Activated CD4-positive, alpha-beta T cell treated with anti-CD3 and anti-CD28 coated beads, Interleukin-2, amount 10 ng/mL, durations not matched to agents 7 days and 5 days (primary cell): ENCODE measurements at regions not wholly inside any gene's neighbourhood (a gene's known extent, or its start where the extent isn't known, plus 50 kb on each side); places are given as distances from the start of the nearest gene placed in this dataset.
"Not testable (repeated sequence)": the region's sequence is repeated elsewhere in the genome, so short reads cannot be mapped to it uniquely, and the experiment has no call there.

Source experiments
- CTCF ChIA-PET: fragments of 350-600 bp; sonication (Branson Sonifier 250); formaldehyde crosslinking; loops from one replicate; lab custom pipeline; 2021; ENCODE audit warnings: antibody characterized with exemption; lab: Charles Lee
- POLR2A ChIA-PET: fragments of 350-600 bp; sonication (Branson Sonifier 250); formaldehyde crosslinking; loops from one replicate; lab custom pipeline; 2021; ENCODE audit warnings: antibody characterized with exemption; lab: Charles Lee
- DNase-seq: peaks from one replicate; pipeline ENCODE4 v3.0.0-alpha.2; 2020
- H3K27ac Mint-ChIP-seq: one replicate; pipeline ENCODE4 v1.8.0; 2021; ENCODE audit warnings: mild to moderate bottlenecking, moderate library complexity, mixed read lengths
- H3K27me3 Mint-ChIP-seq: one replicate; pipeline ENCODE4 v1.8.0; 2021; ENCODE audit warnings: mixed read lengths
- H3K36me3 Mint-ChIP-seq: one replicate; pipeline ENCODE4 v1.8.0; 2021; ENCODE audit warnings: low read depth, mixed read lengths
- H3K4me1 Mint-ChIP-seq: one replicate; pipeline ENCODE4 v1.8.0; 2021; ENCODE audit warnings: mixed read lengths
- H3K4me3 Mint-ChIP-seq: one replicate; pipeline ENCODE4 v1.8.0; 2021; ENCODE audit warnings: mild to moderate bottlenecking, moderate library complexity, mixed read lengths
- H3K9me3 Mint-ChIP-seq: one replicate; pipeline ENCODE4 v1.8.0; 2021; ENCODE audit warnings: mixed read lengths

DNA sequence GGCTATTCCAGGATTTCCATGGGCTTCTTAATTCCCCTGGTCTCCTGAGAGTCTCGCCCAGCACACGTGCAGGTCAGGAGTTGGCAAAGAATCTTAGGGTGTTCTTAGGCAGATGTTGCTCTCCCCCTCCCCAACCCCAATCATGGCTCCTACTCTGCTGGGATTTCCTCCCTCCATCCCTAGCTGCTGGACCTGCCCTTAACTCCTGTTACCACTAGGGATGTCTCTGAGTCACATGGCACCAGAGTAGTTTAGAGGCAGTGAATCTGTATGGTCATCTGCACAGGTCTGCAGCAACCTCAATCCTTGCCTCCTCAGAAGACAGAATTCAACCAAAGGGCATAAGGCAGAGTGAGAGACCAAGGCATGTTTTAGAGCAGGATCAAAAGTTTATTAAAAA is 51.8 kb upstream of the CHST3 start:
- H3K27ac Mint-ChIP-seq, result no peak overlapping the region
- POLR2A ChIA-PET, result no interaction called here
- no peak overlapping the region for H3K4me3 Mint-ChIP-seq
- H3K36me3 Mint-ChIP-seq, result no peaks in the 10 kb centered on the region
- peaks cover 8% of the 10 kb centered on the region for H3K4me1 Mint-ChIP-seq
- CTCF ChIA-PET, result no interaction called here
- peaks cover 9% of the 10 kb centered on the region for H3K9me3 Mint-ChIP-seq
- no peak for DNase-seq
- H3K27me3 Mint-ChIP-seq, result no peaks in the 10 kb centered on the region

DNA sequence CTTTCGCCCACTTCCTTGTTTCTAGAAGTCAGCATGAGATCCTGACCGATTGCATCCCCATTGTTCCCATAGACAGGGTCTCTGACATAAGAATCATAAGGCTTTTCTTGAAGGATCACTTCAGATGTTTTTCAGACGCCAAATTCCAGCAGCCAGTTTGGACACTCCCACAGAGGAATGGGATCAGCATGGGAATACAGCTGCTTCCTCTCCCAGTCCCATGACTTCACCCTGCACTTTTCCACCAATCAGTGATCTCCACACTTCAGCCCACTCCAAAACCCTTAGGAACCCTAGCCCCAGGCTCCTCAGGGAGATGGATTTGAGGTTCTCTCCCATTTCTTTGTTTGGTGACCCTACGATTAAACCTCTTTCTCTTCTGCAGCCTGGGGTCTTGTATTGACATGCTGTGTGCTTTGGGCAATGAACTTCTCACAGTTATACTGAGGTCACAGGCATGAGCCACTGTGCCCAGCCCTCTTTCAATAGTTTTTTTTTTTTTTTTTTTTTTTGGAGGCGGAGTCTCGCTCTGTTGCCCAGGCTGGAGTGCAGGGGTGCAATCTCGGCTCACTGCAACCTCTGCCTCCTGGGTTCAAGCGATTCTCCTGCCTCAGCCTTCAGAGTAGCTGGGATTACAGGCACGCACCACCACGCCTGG is 52.8 kb upstream of the CHST3 start:
- H3K27me3 Mint-ChIP-seq, result no peaks in the 10 kb centered on the region
- no peaks in the 10 kb centered on the region for H3K36me3 Mint-ChIP-seq
- H3K9me3 Mint-ChIP-seq, result peaks cover 6% of the 10 kb centered on the region
- ChIA-PET CTCF (no interaction called here), POLR2A (no interaction called here)
- no peak overlapping the region for H3K4me3 Mint-ChIP-seq
- peaks cover 8% of the 10 kb centered on the region for H3K4me1 Mint-ChIP-seq
- no peak for DNase-seq
- H3K27ac Mint-ChIP-seq, result no peak overlapping the region

DNA sequence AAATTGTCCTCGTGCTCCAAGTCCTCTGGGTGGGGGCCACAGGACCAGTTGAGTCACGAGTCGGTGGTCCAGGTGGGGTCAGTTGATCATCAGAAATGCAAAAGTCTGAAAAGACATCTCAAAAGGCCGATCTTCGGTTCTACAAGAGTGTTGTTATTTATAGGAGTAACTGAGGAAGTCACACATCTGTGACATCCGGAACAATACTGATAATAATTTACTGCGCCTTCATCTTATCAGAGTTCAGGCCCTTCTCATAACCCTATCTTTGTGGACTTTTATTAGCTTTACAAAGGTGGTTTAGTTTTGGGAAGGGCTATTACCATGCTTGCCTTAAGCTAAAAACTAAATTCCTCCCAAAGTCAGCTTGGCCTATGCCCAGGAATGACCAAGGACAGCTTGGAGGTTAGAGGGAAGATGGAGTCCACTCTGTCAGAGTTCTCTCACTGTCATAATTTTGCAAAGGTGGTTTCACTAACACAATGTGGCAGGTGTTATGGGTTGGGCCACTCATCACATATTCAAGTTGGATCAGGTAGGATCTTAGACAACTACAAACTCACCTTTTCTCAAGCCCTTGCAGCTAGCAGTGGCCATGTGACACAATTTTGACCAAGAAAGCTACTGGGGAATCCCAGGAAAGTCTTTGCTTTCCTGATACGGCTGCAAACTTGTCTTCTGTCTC is 54.7 kb upstream of the CHST3 start:
- H3K9me3 Mint-ChIP-seq, result peaks cover 3% of the 10 kb centered on the region
- peaks cover 8% of the 10 kb centered on the region for H3K4me1 Mint-ChIP-seq
- no peaks in the 10 kb centered on the region for H3K36me3 Mint-ChIP-seq
- no peak overlapping the region for H3K4me3 Mint-ChIP-seq
- no peaks in the 10 kb centered on the region for H3K27me3 Mint-ChIP-seq
- DNase-seq, result no peak
- CTCF ChIA-PET, result interaction anchor here (1.2 kb wide), 1 partner anchor 13 kb away, joined by 4 read pairs; no protein-coding TSS in a partner anchor
- POLR2A ChIA-PET, result no interaction called here
- no peak overlapping the region for H3K27ac Mint-ChIP-seq

DNA sequence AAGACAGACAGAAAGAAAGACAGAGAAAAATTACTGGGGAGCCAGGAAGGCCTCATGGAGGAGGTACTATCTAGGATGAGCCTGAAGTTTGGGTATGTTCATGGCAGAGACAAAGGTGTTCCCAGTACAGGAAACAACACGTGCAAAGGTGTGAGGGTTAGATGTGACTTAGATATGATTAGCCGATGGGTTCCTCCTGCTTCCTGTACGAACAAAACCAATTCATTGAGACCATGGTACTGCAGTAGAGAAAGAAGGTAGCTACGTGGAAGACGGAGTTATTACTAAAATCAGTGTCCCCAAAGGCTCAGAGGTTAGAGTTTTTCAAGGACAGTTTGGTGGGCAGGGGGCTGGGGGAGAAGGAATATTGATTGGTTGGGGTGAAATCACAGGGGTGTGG is 55.2 kb upstream of the CHST3 start:
- no peak overlapping the region for H3K4me3 Mint-ChIP-seq
- H3K36me3 Mint-ChIP-seq, result no peaks in the 10 kb centered on the region
- CTCF ChIA-PET, result interaction anchor here (1.2 kb wide), 1 partner anchor 13 kb away, joined by 4 read pairs; no protein-coding TSS in a partner anchor
- H3K4me1 Mint-ChIP-seq, result peaks cover 8% of the 10 kb centered on the region
- no peak overlapping the region for H3K27ac Mint-ChIP-seq
- H3K27me3 Mint-ChIP-seq, result no peaks in the 10 kb centered on the region
- DNase-seq, result no peak
- H3K9me3 Mint-ChIP-seq, result peaks cover 3% of the 10 kb centered on the region
- POLR2A ChIA-PET, result no interaction called here

DNA sequence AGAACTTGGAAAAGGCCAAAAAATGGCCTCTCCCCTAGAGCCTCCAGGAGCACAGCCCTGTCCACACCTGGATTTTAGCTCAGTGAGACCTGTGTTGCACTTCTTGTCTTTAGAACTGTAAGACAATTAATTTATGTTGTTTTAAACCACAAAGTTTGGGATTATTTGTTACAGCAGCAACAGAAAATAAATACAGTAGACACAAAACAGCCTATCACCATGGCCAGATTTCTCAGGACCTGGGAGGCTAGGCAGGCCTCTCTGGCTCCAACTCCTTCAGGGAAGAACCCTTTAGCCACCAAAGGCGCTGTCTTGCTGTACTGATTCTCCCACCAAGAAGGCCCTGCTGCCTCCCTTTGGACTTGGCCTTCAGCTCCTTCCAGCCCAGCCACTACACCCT is 54.1 kb upstream of the PSAP start:
- no peaks in the 10 kb centered on the region for H3K9me3 Mint-ChIP-seq
- POLR2A ChIA-PET, result no interaction called here
- no peak overlapping the region for H3K27ac Mint-ChIP-seq
- DNase-seq, result no peak
- CTCF ChIA-PET, result interaction anchor here (3.2 kb wide), 1 partner anchor 9 kb away, joined by 14 read pairs; no protein-coding TSS in a partner anchor
- no peaks in the 10 kb centered on the region for H3K36me3 Mint-ChIP-seq
- H3K4me3 Mint-ChIP-seq, result no peak overlapping the region
- no peaks in the 10 kb centered on the region for H3K27me3 Mint-ChIP-seq
- H3K4me1 Mint-ChIP-seq, result peaks cover 8% of the 10 kb centered on the region

DNA sequence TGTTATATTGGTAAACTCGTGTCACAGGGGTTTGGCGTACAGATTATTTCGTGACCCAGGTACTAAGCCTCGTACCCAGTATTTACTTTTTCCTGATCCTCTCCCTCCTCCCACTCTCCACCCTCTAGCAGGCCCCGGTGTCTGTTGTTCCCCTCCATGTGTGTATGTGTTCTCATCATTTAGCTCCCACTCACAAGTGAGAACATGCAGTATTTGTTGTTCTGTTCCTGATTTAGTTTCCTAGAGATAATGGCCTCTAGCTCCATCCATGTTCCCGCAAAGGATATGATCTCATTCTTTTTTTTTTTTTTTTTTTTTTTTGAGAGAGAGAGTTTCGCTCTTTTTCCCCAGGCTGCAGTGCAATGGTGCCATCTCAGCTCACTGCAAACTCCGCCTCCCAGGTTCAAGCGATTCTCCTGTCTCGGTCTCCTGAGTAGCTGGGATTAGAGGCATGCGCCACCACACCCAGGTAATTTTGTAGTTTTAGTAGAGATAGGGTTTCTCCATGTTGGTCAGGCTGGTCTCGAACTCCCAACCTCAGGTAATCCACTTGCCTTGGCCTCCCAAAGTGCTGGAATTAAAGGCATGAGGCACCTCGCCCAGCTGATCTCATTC is 52.7 kb upstream of the PSAP start:
- H3K9me3 Mint-ChIP-seq, H3K27me3 Mint-ChIP-seq, H3K27ac Mint-ChIP-seq, H3K4me1 Mint-ChIP-seq, POLR2A ChIA-PET, H3K36me3 Mint-ChIP-seq, DNase-seq, H3K4me3 Mint-ChIP-seq: not testable (repeated sequence)
- CTCF ChIA-PET, result interaction anchor here (0.6 to 1.1 kb wide), 3 partner anchors 18 to 100 kb away, joined by 3 to 4 read pairs (median 3); no protein-coding TSS in a partner anchor

DNA sequence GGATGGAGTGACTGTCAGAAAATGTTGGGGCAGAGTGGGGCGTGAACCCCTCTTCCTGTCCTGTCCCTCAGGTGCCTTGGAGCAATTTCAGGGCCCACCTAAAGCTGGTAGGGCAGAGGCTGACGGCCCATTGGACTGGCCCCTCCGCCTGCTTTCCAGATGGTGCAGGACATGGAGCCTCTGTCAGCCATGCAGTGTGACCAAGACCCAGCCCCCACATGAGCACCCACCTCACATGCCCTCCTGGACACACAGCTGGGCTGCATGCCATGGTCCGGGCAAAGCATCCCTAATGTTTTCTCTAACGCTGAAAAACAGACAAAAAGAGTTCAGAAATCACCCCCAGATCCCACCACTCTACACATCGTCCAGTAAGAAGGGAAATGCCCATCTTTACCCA is 51.3 kb upstream of the PSAP start:
- Mint-ChIP-seq H3K27ac (no peak overlapping the region), H3K9me3 (no peaks in the 10 kb centered on the region), H3K36me3 (peaks cover 1% of the 10 kb centered on the region), H3K4me3 (no peak overlapping the region), H3K27me3 (no peaks in the 10 kb centered on the region), H3K4me1 (peaks cover 8% of the 10 kb centered on the region)
- DNase-seq, result no peak
- ChIA-PET POLR2A (no interaction called here), CTCF (no interaction called here)
